Keratinocyte (primary cell): ENCODE measurements at regions not wholly inside any gene's neighbourhood (a gene's known extent, or its start where the extent isn't known, plus 50 kb on each side); places are given as distances from the start of the nearest gene placed in this dataset.

Experiments
- EZH2 ChIP-seq: IDR thresholded peaks from one replicate; pipeline ENCODE4 v1.6.1; 2012; ENCODE audit warnings: inconsistent platforms, mild to moderate bottlenecking, low read length, moderate library complexity
- TF ChIP-seq, protein P1 (sequence below), 3 experiments: IDR thresholded peaks in 1 of 3; conservative IDR thresholded peaks in 1 of 3; optimal IDR thresholded peaks in 1 of 3; 2 replicates in 2 of 3; 3 replicates in 1 of 3; pipeline versions ENCODE3 to v1.5.1; 2011; ENCODE audit warnings: low read length in 3 of 3, mild to moderate bottlenecking in 3 of 3, moderate library complexity in 2 of 3, control low read depth in 1 of 3, inconsistent platforms in 1 of 3; ENCODE audit not compliant: insufficient read depth in 2 of 3; ENCODE audit errors: extremely low read depth in 1 of 3

GRCh38 chr2:31810200-31810917 lies 200.4 kb downstream of the MEMO1 start:
- TF ChIP-seq, protein P1, sequence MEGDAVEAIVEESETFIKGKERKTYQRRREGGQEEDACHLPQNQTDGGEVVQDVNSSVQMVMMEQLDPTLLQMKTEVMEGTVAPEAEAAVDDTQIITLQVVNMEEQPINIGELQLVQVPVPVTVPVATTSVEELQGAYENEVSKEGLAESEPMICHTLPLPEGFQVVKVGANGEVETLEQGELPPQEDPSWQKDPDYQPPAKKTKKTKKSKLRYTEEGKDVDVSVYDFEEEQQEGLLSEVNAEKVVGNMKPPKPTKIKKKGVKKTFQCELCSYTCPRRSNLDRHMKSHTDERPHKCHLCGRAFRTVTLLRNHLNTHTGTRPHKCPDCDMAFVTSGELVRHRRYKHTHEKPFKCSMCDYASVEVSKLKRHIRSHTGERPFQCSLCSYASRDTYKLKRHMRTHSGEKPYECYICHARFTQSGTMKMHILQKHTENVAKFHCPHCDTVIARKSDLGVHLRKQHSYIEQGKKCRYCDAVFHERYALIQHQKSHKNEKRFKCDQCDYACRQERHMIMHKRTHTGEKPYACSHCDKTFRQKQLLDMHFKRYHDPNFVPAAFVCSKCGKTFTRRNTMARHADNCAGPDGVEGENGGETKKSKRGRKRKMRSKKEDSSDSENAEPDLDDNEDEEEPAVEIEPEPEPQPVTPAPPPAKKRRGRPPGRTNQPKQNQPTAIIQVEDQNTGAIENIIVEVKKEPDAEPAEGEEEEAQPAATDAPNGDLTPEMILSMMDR (optimal IDR thresholded peaks at IDR 0.05 in 1 of 3, IDR thresholded peaks at IDR 0.05 in 1 of 3, conservative IDR thresholded peaks at IDR 0.05 in 1 of 3; ENCODE audit: extremely low read depth in 1 of 3, insufficient read depth in 2 of 3, low read length in 3 of 3): no peak
- no peak for TF ChIP-seq EZH2
